Neutrophil (primary cell): ENCODE measurements at regions not wholly inside any gene's neighbourhood (a gene's known extent, or its start where the extent isn't known, plus 50 kb on each side); places are given as distances from the start of the nearest gene placed in this dataset.

Experiments used
- H3K27ac ChIP-seq: fragments of 200-600 bp; sonication (generic); 2 replicates; pipeline ENCODE4 v1.5.1; 2016; ENCODE audit warnings: mild to moderate bottlenecking, moderate library complexity
- H3K27me3 ChIP-seq: fragments of 200-600 bp; sonication (generic); 2 replicates; pipeline ENCODE4 v1.6.0; 2016; ENCODE audit warnings: mild to moderate bottlenecking
- H3K36me3 ChIP-seq: fragments of 200-600 bp; sonication (generic); 2 replicates; pipeline ENCODE4 v1.5.1; 2017
- H3K4me1 ChIP-seq, 2 experiments: fragments of 200-600 bp in 1 of 2; sonication (generic) in 1 of 2; 1 replicate in 1 of 2; 2 replicates in 1 of 2; pipeline versions ENCODE4 v1.5.1 to v1.6.1; 2013 to 2016; ENCODE audit warnings: low read depth in 1 of 2, low read length in 1 of 2, mild to moderate bottlenecking in 1 of 2, moderate library complexity in 1 of 2; ENCODE audit not compliant: control insufficient read depth in 1 of 2, insufficient read depth in 1 of 2
- H3K4me3 ChIP-seq, 2 experiments: fragments of 200-600 bp in 1 of 2; sonication (generic) in 1 of 2; 1 replicate in 1 of 2; 2 replicates in 1 of 2; pipeline ENCODE4 v1.5.1; 2013 to 2016; ENCODE audit warnings: low read depth in 1 of 2, low read length in 1 of 2, mild to moderate bottlenecking in 1 of 2, moderate library complexity in 1 of 2
- H3K9me3 ChIP-seq: fragments of 200-600 bp; sonication (generic); 2 replicates; pipeline ENCODE4 v1.5.1; 2016
- CTCF ChIP-seq: fragments of 200-600 bp; sonication (generic); IDR thresholded peaks from 2 replicates; pipeline ENCODE4 v1.5.1; 2016; ENCODE audit warnings: antibody characterized with exemption

GRCh38 chr6:14601490-14601889 lies 483.9 kb downstream of the CD83 start:
- no peak for TF ChIP-seq CTCF
- Histone ChIP-seq H3K27me3 (no peaks in the 10 kb centered on the region), H3K27ac (no peak overlapping the region), H3K9me3 (no peaks in the 10 kb centered on the region), H3K4me3 (no peak overlapping the region), H3K4me1 (peaks cover 11 to 24% of the 10 kb centered on the region in 2 experiments), H3K36me3 (no peaks in the 10 kb centered on the region)

GRCh38 chr6:14606353-14606752 lies 488.8 kb downstream of the CD83 start:
- no peaks in the 10 kb centered on the region for H3K27me3 ChIP-seq
- H3K36me3 ChIP-seq = no peaks in the 10 kb centered on the region
- H3K9me3 ChIP-seq = no peaks in the 10 kb centered on the region
- no peak overlapping the region for H3K4me3 ChIP-seq
- no peaks in the 10 kb centered on the region for H3K4me1 ChIP-seq
- no peak for TF ChIP-seq CTCF
- no peak overlapping the region for H3K27ac ChIP-seq

GRCh38 chr6:14610141-14610540 lies 492.6 kb downstream of the CD83 start:
- TF ChIP-seq CTCF = no peak
- no peaks in the 10 kb centered on the region for H3K9me3 ChIP-seq
- no peak overlapping the region for H3K27ac ChIP-seq
- H3K36me3 ChIP-seq = no peaks in the 10 kb centered on the region
- no peak overlapping the region for H3K4me3 ChIP-seq
- H3K4me1 ChIP-seq = no peaks in the 10 kb centered on the region
- no peaks in the 10 kb centered on the region for H3K27me3 ChIP-seq

- TF ChIP-seq CTCF = no peak
- no peaks in the 10 kb centered on the region for H3K27me3 ChIP-seq
- H3K36me3 ChIP-seq = no peaks in the 10 kb centered on the region
- no peak overlapping the region for H3K4me3 ChIP-seq
- H3K4me1 ChIP-seq = no peaks in the 10 kb centered on the region
- no peaks in the 10 kb centered on the region for H3K9me3 ChIP-seq
- no peak overlapping the region for H3K27ac ChIP-seq
Measured at GRCh38 chr6:14612016-14612980, 494.7 kb downstream of the CD83 start.

GRCh38 chr6:14614631-14615030 lies 497.1 kb downstream of the CD83 start:
- no peaks in the 10 kb centered on the region for H3K27me3 ChIP-seq
- no peak overlapping the region for H3K27ac ChIP-seq
- H3K4me1 ChIP-seq = no peaks in the 10 kb centered on the region
- TF ChIP-seq CTCF = no peak
- no peak overlapping the region for H3K4me3 ChIP-seq
- no peaks in the 10 kb centered on the region for H3K36me3 ChIP-seq
- no peaks in the 10 kb centered on the region for H3K9me3 ChIP-seq
